Loucy (cell line): ENCODE measurements at regions not wholly inside any gene's neighbourhood (a gene's known extent, or its start where the extent isn't known, plus 50 kb on each side); places are given as distances from the start of the nearest gene placed in this dataset.

Experiments used
- H2AFZ ChIP-seq: fragments of 200-600 bp; sonication (generic); 2 replicates; pipeline ENCODE4 v1.6.0; 2016; ENCODE audit warnings: antibody characterized with exemption, mild to moderate bottlenecking, low read length, moderate library complexity
- H3F3A ChIP-seq: fragments of 200-600 bp; 2 replicates; pipeline ENCODE4 v1.6.0; 2016; ENCODE audit warnings: antibody characterized with exemption, low read depth, mild to moderate bottlenecking
- H3K27me3 ChIP-seq: fragments of 200-600 bp; sonication (generic); 2 replicates; pipeline ENCODE4 v1.6.1; 2014; ENCODE audit warnings: low read length, mild to moderate bottlenecking; ENCODE audit not compliant: insufficient read depth, poor library complexity, severe bottlenecking
- H3K36me3 ChIP-seq: fragments of 200-600 bp; sonication (generic); 2 replicates; pipeline ENCODE4 v1.6.1; 2016; ENCODE audit warnings: low read length; ENCODE audit not compliant: insufficient read depth
- H3K4me1 ChIP-seq: fragments of 200-600 bp; sonication (generic); 2 replicates; pipeline ENCODE4 v1.5.1; 2014; ENCODE audit warnings: low read length, mild to moderate bottlenecking; ENCODE audit not compliant: insufficient read depth, poor library complexity, severe bottlenecking
- H3K4me2 ChIP-seq: fragments of 200-600 bp; sonication (generic); 2 replicates; pipeline ENCODE4 v1.6.0; 2014; ENCODE audit warnings: antibody characterized with exemption, low read length, low read depth, mild to moderate bottlenecking; ENCODE audit not compliant: poor library complexity, severe bottlenecking
- H3K4me3 ChIP-seq: fragments of 200-600 bp; sonication (generic); 2 replicates; pipeline ENCODE4 v1.5.1; 2014; ENCODE audit warnings: low read length, mild to moderate bottlenecking, mixed read lengths; ENCODE audit not compliant: poor library complexity, severe bottlenecking
- H3K79me2 ChIP-seq: fragments of 200-600 bp; sonication (generic); 2 replicates; pipeline ENCODE4 v1.6.1; 2014; ENCODE audit warnings: low read length; ENCODE audit not compliant: insufficient read depth
- H3K9ac ChIP-seq: fragments of 200-600 bp; sonication (generic); 2 replicates; pipeline ENCODE4 v1.6.0; 2014; ENCODE audit warnings: mild to moderate bottlenecking, low read depth, low read length, moderate library complexity; ENCODE audit not compliant: poor library complexity, severe bottlenecking
- H3K9me2 ChIP-seq: fragments of 200-600 bp; sonication (generic); replicated peaks from 2 replicates; pipeline ENCODE4 v1.6.1; 2016; ENCODE audit warnings: low read depth, low read length, mixed read lengths
- H3K9me3 ChIP-seq: fragments of 200-600 bp; sonication (generic); 2 replicates; pipeline ENCODE4 v1.6.1; 2014; ENCODE audit warnings: mild to moderate bottlenecking, antibody characterized with exemption, low read length, low read depth; ENCODE audit not compliant: insufficient read depth
- H4K20me1 ChIP-seq: fragments of 200-600 bp; sonication (generic); 2 replicates; pipeline ENCODE4 v1.6.0; 2014; ENCODE audit warnings: antibody characterized with exemption, low read length, mild to moderate bottlenecking; ENCODE audit not compliant: insufficient read depth, poor library complexity, severe bottlenecking
- EZH2phosphoT487 ChIP-seq: fragments of 200-600 bp; IDR thresholded peaks from 2 replicates; pipeline ENCODE4 v1.6.1; 2018; ENCODE audit warnings: antibody characterized with exemption, mild to moderate bottlenecking, moderate library complexity, borderline replicate concordance
- TF ChIP-seq, protein P1 (sequence below): fragments of 200-600 bp; sonication (generic); conservative IDR thresholded peaks from 2 replicates; pipeline ENCODE4 v1.5.1; 2014; ENCODE audit warnings: mild to moderate bottlenecking, antibody characterized with exemption, low read length

DNA sequence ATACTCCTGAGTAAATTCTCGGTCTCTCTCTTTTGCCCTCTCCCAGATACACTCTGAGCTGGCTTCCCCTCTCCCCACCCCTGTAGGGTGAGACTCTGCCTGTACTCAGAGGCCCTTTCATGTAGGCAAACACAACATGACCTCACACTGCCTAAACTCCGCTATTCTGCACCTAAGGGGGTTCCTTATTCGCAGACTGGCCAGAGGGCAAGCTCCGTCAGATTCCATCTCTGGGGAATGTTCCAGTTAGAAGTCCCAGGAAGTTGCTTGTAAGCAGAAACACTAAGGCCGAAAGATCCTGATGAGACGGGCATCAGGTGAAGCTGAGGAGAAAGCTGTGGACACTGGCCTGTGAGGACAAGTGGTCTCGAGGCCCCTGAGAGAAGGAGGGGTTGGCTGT lies 165.9 kb downstream of the KTN1 start:
- Histone ChIP-seq H3K4me2 (no peak overlapping the region), H3K4me3 (no peak overlapping the region), H3K27me3 (no peaks in the 10 kb centered on the region), H3K9me3 (no peaks in the 10 kb centered on the region), H3K4me1 (no peaks in the 10 kb centered on the region), H3K9ac (no peak overlapping the region), H3K9me2 (no peaks in the 10 kb centered on the region), H2AFZ (no peak overlapping the region), H3K36me3 (no peaks in the 10 kb centered on the region), H3F3A (no peaks in the 10 kb centered on the region), H4K20me1 (no peaks in the 10 kb centered on the region), H3K79me2 (no peaks in the 10 kb centered on the region)
- TF ChIP-seq, protein P1, sequence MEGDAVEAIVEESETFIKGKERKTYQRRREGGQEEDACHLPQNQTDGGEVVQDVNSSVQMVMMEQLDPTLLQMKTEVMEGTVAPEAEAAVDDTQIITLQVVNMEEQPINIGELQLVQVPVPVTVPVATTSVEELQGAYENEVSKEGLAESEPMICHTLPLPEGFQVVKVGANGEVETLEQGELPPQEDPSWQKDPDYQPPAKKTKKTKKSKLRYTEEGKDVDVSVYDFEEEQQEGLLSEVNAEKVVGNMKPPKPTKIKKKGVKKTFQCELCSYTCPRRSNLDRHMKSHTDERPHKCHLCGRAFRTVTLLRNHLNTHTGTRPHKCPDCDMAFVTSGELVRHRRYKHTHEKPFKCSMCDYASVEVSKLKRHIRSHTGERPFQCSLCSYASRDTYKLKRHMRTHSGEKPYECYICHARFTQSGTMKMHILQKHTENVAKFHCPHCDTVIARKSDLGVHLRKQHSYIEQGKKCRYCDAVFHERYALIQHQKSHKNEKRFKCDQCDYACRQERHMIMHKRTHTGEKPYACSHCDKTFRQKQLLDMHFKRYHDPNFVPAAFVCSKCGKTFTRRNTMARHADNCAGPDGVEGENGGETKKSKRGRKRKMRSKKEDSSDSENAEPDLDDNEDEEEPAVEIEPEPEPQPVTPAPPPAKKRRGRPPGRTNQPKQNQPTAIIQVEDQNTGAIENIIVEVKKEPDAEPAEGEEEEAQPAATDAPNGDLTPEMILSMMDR, result no peak
- TF ChIP-seq EZH2phosphoT487, result no peak

DNA sequence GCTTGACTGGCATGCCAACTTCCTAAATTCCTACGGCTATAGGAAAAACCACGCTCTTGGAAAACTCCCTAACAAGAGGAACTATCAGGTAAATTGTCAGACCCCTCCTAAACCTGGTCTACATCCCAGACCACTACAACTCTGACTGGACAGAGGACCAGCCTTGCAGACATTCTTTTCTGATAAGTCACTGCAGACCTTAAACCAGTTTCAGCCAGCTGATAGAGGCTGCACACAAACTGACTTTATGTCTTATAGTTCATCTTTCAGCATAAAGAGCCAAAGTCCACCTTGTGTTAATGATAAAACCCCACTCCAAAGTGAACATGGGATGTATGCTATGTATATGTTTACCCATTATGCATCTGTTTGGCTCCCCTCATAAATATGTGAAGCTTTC lies 166.6 kb downstream of the KTN1 start:
- no peaks in the 10 kb centered on the region for H3K27me3 ChIP-seq
- no peak overlapping the region for H3K9ac ChIP-seq
- no peak overlapping the region for H3K4me2 ChIP-seq
- no peaks in the 10 kb centered on the region for H3K36me3 ChIP-seq
- H3K4me1 ChIP-seq, result no peaks in the 10 kb centered on the region
- no peak overlapping the region for H3K4me3 ChIP-seq
- TF ChIP-seq, protein P1, result no peak
- TF ChIP-seq EZH2phosphoT487, result no peak
- H3K9me3 ChIP-seq, result no peaks in the 10 kb centered on the region
- H3F3A ChIP-seq, result no peaks in the 10 kb centered on the region
- H3K9me2 ChIP-seq, result no peaks in the 10 kb centered on the region
- no peaks in the 10 kb centered on the region for H3K79me2 ChIP-seq
- no peaks in the 10 kb centered on the region for H4K20me1 ChIP-seq
- H2AFZ ChIP-seq, result no peak overlapping the region

DNA sequence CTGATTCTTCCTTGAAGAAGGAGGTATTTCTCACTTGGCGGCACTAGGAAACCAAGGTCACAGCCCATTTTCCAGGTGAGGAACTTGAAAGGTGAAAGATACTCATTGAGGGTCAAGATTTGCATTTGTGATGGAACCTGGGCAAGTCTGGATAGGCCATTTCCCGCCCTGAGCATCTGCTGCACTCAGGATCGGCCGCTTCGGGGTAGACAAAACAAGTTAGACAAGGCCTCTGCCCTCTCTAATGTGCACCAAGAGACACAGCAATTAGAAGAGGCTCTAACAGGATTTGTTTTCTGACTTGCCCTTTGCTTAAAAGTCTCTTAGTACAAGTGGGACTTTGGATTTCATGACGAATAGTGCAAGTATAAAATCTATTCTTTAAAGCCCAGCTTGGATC lies 167.2 kb downstream of the KTN1 start:
- Histone ChIP-seq H3K36me3 (no peaks in the 10 kb centered on the region), H3K9me2 (no peaks in the 10 kb centered on the region), H3F3A (no peaks in the 10 kb centered on the region), H3K27me3 (no peaks in the 10 kb centered on the region), H3K9ac (no peak overlapping the region), H3K9me3 (no peaks in the 10 kb centered on the region), H3K4me1 (no peaks in the 10 kb centered on the region), H3K4me2 (no peak overlapping the region), H3K4me3 (no peak overlapping the region), H2AFZ (no peak overlapping the region), H4K20me1 (no peaks in the 10 kb centered on the region), H3K79me2 (no peaks in the 10 kb centered on the region)
- TF ChIP-seq EZH2phosphoT487, result no peak
- TF ChIP-seq, protein P1, result no peak
